Testis (tissue), 2 donors: ENCODE measurements at regions not wholly inside any gene's neighbourhood (a gene's known extent, or its start where the extent isn't known, plus 50 kb on each side); places are given as distances from the start of the nearest gene placed in this dataset.

ENCODE experiments used
- POLR2A ChIP-seq: fragments of 450-650 bp; IDR thresholded peaks from one replicate; pipeline ENCODE4 v1.6.1; 2017; ENCODE audit warnings: antibody characterized with exemption, mild to moderate bottlenecking, moderate library complexity
- TF ChIP-seq, protein P1 (sequence below), 3 experiments: fragments of 450-650 bp in 2 of 3; fragments of 200-600 bp in 1 of 3; sonication (generic) in 1 of 3; IDR thresholded peaks; one replicate each; pipeline ENCODE4 v1.5.1; 2016 to 2019; ENCODE audit warnings: antibody characterized with exemption in 3 of 3, mild to moderate bottlenecking in 2 of 3, moderate library complexity in 1 of 3

GRCh38 chr11:127137771-127138280 is 137.3 kb upstream of the KIRREL3 start:
- TF ChIP-seq POLR2A: no peak
- TF ChIP-seq, protein P1, sequence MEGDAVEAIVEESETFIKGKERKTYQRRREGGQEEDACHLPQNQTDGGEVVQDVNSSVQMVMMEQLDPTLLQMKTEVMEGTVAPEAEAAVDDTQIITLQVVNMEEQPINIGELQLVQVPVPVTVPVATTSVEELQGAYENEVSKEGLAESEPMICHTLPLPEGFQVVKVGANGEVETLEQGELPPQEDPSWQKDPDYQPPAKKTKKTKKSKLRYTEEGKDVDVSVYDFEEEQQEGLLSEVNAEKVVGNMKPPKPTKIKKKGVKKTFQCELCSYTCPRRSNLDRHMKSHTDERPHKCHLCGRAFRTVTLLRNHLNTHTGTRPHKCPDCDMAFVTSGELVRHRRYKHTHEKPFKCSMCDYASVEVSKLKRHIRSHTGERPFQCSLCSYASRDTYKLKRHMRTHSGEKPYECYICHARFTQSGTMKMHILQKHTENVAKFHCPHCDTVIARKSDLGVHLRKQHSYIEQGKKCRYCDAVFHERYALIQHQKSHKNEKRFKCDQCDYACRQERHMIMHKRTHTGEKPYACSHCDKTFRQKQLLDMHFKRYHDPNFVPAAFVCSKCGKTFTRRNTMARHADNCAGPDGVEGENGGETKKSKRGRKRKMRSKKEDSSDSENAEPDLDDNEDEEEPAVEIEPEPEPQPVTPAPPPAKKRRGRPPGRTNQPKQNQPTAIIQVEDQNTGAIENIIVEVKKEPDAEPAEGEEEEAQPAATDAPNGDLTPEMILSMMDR (IDR thresholded peaks at IDR 0.05): no peak
